Ishikawa (cell line): ENCODE measurements at regions not wholly inside any gene's neighbourhood (a gene's known extent, or its start where the extent isn't known, plus 50 kb on each side); places are given as distances from the start of the nearest gene placed in this dataset.

Source experiments
- CEBPB ChIP-seq: IDR thresholded peaks from 2 replicates; pipeline ENCODE4 v1.6.1; 2012
- CREB1 ChIP-seq: IDR thresholded peaks from 2 replicates; pipeline ENCODE4 v1.6.1; 2012; ENCODE audit warnings: low read depth
- EGR1 ChIP-seq: IDR thresholded peaks from 2 replicates; pipeline ENCODE4 v1.6.1; 2012
- EP300 ChIP-seq: IDR thresholded peaks from 2 replicates; pipeline ENCODE4 v1.6.1; 2012; ENCODE audit warnings: borderline replicate concordance
- FOXM1 ChIP-seq: IDR thresholded peaks from 2 replicates; pipeline ENCODE4 v1.6.1; 2012; ENCODE audit warnings: low read depth, borderline replicate concordance
- MAX ChIP-seq: IDR thresholded peaks from 2 replicates; pipeline ENCODE4 v1.6.1; 2012
- NFIC ChIP-seq: IDR thresholded peaks from 2 replicates; pipeline ENCODE4 v1.6.1; 2012
- RAD21 ChIP-seq: IDR thresholded peaks from 2 replicates; pipeline ENCODE4 v1.6.1; 2012; ENCODE audit warnings: low read depth
- REST ChIP-seq: IDR thresholded peaks from 2 replicates; pipeline ENCODE4 v1.6.1; 2012; ENCODE audit warnings: low read depth, mild to moderate bottlenecking
- TAF1 ChIP-seq: IDR thresholded peaks from 2 replicates; pipeline ENCODE4 v1.6.1; 2012; ENCODE audit warnings: low read depth, mild to moderate bottlenecking
- TCF12 ChIP-seq: IDR thresholded peaks from 2 replicates; pipeline ENCODE4 v1.6.1; 2012; ENCODE audit warnings: low read depth
- TEAD4 ChIP-seq: IDR thresholded peaks from 2 replicates; pipeline ENCODE4 v1.6.1; 2012
- USF1 ChIP-seq: IDR thresholded peaks from 2 replicates; pipeline ENCODE4 v1.6.1; 2012
- YY1 ChIP-seq: IDR thresholded peaks from 2 replicates; pipeline ENCODE4 v1.6.1; 2012; ENCODE audit warnings: low read depth
- ZBTB7A ChIP-seq: IDR thresholded peaks from 2 replicates; pipeline ENCODE4 v1.6.1; 2012; ENCODE audit warnings: low read depth

GRCh38 chr20:58154113-58154512 lies 74.3 kb downstream of the ANKRD60 start:
- TF ChIP-seq REST, result no peak

- TF ChIP-seq EGR1 (no peak), MAX (no peak), RAD21 (no peak), TAF1 (no peak), FOXM1 (no peak)
These were observed 75.3 kb downstream of the ANKRD60 start for GRCh38 chr20:58153121-58153520.

GRCh38 chr20:58150772-58151171 lies 77.7 kb downstream of the ANKRD60 start:
- TF ChIP-seq CEBPB (no peak), CREB1 (no peak), FOXM1 (no peak), ZBTB7A (no peak), USF1 (no peak), TAF1 (no peak), NFIC (no peak), YY1 (no peak), EP300 (no peak), REST (no peak), TEAD4 (no peak), EGR1 (no peak), RAD21 (no peak), TCF12 (no peak)

- TF ChIP-seq FOXM1, result no peak
These were observed 78.9 kb downstream of the ANKRD60 start for GRCh38 chr20:58149437-58150091.

- TF ChIP-seq REST, result no peak
- no peak for TF ChIP-seq NFIC
- TF ChIP-seq MAX, result no peak
- no peak for TF ChIP-seq USF1
- TF ChIP-seq TEAD4, result no peak
- TF ChIP-seq CREB1, result no peak
- no peak for TF ChIP-seq EP300
- TF ChIP-seq CEBPB, result no peak
- no peak for TF ChIP-seq RAD21
- TF ChIP-seq ZBTB7A, result no peak
- no peak for TF ChIP-seq TCF12
- TF ChIP-seq EGR1, result no peak
- TF ChIP-seq TAF1, result no peak
- TF ChIP-seq FOXM1, result no peak
- no peak for TF ChIP-seq YY1
These were observed 79.6 kb downstream of the ANKRD60 start for GRCh38 chr20:58148891-58149290.
